ENCODE measurements at regions not wholly inside any gene's neighbourhood (a gene's known extent, or its start where the extent isn't known, plus 50 kb on each side); places are given as distances from the start of the nearest gene placed in this dataset.

- Histone ChIP-seq H3K36me3 (ENCODE audit: control insufficient read depth, insufficient read depth, low read length) (no peaks in the 10 kb centered on the region), H3K4me3 (ENCODE audit: low read depth, low read length) (no peak overlapping the region), H3K27me3 (ENCODE audit: control insufficient read depth, insufficient read depth, low read length) (no peaks in the 10 kb centered on the region)
- TF ChIP-seq CTCF (IDR thresholded peaks at IDR 0.05; ENCODE audit: insufficient read depth, low read length, poor library complexity, severe bottlenecking): no peak
- DNase-seq (ENCODE audit: low read depth): no peak
Measured at GRCh38 chr10:128897401-128898129, 569.5 kb upstream of the MGMT start.

GRCh38 chr10:128898133-128898915, 568.7 kb upstream of the MGMT start:
- Histone ChIP-seq H3K36me3 (ENCODE audit: control insufficient read depth, insufficient read depth, low read length) (no peaks in the 10 kb centered on the region), H3K27me3 (ENCODE audit: control insufficient read depth, insufficient read depth, low read length) (no peaks in the 10 kb centered on the region), H3K4me3 (ENCODE audit: low read depth, low read length) (no peak overlapping the region)
- no peak for DNase-seq (ENCODE audit: low read depth)
- TF ChIP-seq CTCF (IDR thresholded peaks at IDR 0.05; ENCODE audit: insufficient read depth, low read length, poor library complexity, severe bottlenecking): no peak

- no peaks in the 10 kb centered on the region for H3K36me3 ChIP-seq (ENCODE audit: control insufficient read depth, insufficient read depth, low read length)
- no peaks in the 10 kb centered on the region for H3K27me3 ChIP-seq (ENCODE audit: control insufficient read depth, insufficient read depth, low read length)
- DNase-seq (ENCODE audit: low read depth): no peak
- H3K4me3 ChIP-seq (ENCODE audit: low read depth, low read length): no peak overlapping the region
- no peak for TF ChIP-seq CTCF (IDR thresholded peaks at IDR 0.05; ENCODE audit: insufficient read depth, low read length, poor library complexity, severe bottlenecking)
Measured at GRCh38 chr10:128898916-128899195, 568.2 kb upstream of the MGMT start.

DNA sequence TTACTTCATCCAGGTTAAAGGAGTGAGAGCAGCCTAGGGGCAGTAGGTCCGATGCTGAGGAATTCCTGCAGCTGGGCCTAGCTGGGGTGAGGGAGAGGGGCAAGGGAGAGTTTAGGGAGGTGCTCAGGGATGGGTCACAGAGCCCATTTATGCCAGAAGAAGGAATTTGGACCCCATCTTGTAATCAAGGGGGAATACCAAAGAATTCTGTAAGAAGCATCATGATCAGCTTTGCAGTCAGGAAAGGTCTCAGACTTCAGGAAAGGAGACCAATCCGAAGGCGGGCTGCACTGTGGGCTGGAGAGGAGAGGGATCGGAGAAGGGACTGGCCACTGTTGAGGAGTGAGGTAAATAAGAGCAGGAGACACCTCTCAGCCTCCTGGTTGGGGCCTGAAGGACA, 566.6 kb upstream of the MGMT start:
- Histone ChIP-seq H3K27me3 (ENCODE audit: control insufficient read depth, insufficient read depth, low read length) (no peaks in the 10 kb centered on the region), H3K36me3 (ENCODE audit: control insufficient read depth, insufficient read depth, low read length) (no peaks in the 10 kb centered on the region), H3K4me3 (ENCODE audit: low read depth, low read length) (no peak overlapping the region)
- DNase-seq (ENCODE audit: low read depth): no peak
- TF ChIP-seq CTCF (IDR thresholded peaks at IDR 0.05; ENCODE audit: insufficient read depth, low read length, poor library complexity, severe bottlenecking): no peak

DNA sequence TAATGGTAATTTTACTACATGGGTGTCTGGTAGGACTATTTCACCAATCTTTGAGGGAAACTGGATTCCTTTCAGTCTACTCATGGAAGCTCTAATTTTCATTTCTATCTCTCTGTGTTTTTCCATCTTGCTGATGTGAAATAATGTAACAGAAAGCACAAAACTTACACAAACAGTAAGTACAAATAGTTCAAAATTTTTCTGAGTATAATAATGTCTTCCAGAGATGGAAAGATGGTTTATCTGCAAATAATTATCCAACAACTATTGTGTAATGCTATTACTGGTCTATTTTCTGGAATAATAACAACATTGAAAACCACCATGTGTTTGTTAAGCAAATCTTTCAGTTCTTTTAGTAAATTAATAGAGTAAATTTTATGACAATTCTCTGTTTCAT, 565.8 kb upstream of the MGMT start:
- no peak overlapping the region for H3K4me3 ChIP-seq (ENCODE audit: low read depth, low read length)
- no peaks in the 10 kb centered on the region for H3K36me3 ChIP-seq (ENCODE audit: control insufficient read depth, insufficient read depth, low read length)
- H3K27me3 ChIP-seq (ENCODE audit: control insufficient read depth, insufficient read depth, low read length): no peaks in the 10 kb centered on the region
- TF ChIP-seq CTCF (IDR thresholded peaks at IDR 0.05; ENCODE audit: insufficient read depth, low read length, poor library complexity, severe bottlenecking): no peak
- DNase-seq (ENCODE audit: low read depth): no peak

Measured in kidney epithelial cell (primary cell).